GM23248 (cell line): ENCODE measurements at regions not wholly inside any gene's neighbourhood (a gene's known extent, or its start where the extent isn't known, plus 50 kb on each side); places are given as distances from the start of the nearest gene placed in this dataset.

Experiments used
- EZH2 ChIP-seq: fragments of 200-600 bp; sonication (generic); IDR thresholded peaks from 2 replicates; pipeline ENCODE4 v1.6.1; 2018; ENCODE audit warnings: antibody characterized with exemption, mild to moderate bottlenecking; ENCODE audit not compliant: insufficient read depth, poor library complexity, severe bottlenecking
- EZH2phosphoT487 ChIP-seq: fragments of 200-600 bp; sonication (generic); IDR thresholded peaks from 2 replicates; pipeline ENCODE4 v1.6.1; 2018; ENCODE audit warnings: antibody characterized with exemption, moderate library complexity, mild to moderate bottlenecking, low read depth; ENCODE audit not compliant: insufficient read depth

DNA sequence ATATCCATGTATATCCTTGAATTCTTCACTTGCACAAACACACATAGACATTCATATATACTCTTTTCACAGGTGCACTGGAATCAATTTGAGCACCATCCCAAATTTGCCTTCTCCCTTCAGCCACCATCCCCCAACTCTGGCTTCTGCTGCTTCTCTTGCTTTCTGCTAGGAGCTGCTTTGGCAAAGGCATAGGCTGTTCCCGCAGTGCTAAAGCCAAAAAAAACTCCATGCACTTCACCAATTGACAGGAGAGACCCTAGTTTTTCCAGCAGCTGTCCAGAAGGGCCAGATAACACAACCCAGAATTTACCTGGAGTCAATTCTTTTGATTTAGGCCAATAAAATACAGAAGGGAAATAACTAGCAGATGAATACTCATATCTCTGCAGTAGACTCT lies 251.3 kb downstream of the NR2F1-AS1 start:
- no peak for TF ChIP-seq EZH2phosphoT487
- no peak for TF ChIP-seq EZH2
